ENCODE measurements at regions not wholly inside any gene's neighbourhood (a gene's known extent, or its start where the extent isn't known, plus 50 kb on each side); places are given as distances from the start of the nearest gene placed in this dataset.
A peak's percentile ranks its signal among the peaks of the same experiment; 100 is the strongest.
"Not testable (repeated sequence)": the region's sequence is repeated elsewhere in the genome, so short reads cannot be mapped to it uniquely, and the experiment has no call there.

GRCh38 chr2:144619760-144620159, 99.8 kb upstream of the ZEB2 start:
- Histone ChIP-seq H3K4me2 (ENCODE audit: extremely low read depth, insufficient read depth, low read length) (no peak overlapping the region), H3K27me3 (ENCODE audit: control insufficient read depth, insufficient read depth, low read length) (no peaks in the 10 kb centered on the region), H3K4me3 (replicated peaks in 1 of 4; ENCODE audit: control extremely low read depth in 1 of 4, insufficient read depth in 1 of 4, low read depth in 3 of 4, low read length in 4 of 4) (no peak overlapping the region), H3K36me3 (ENCODE audit: control insufficient read depth, insufficient read depth, low read length) (no peaks in the 10 kb centered on the region), H3K4me1 (ENCODE audit: control insufficient read depth, extremely low read depth, insufficient read depth, low read length) (no peaks in the 10 kb centered on the region), H2AFZ (ENCODE audit: low read length) (no peak overlapping the region), H3K79me2 (ENCODE audit: control insufficient read depth, insufficient read depth, low read length) (no peaks in the 10 kb centered on the region), H3K27ac (ENCODE audit: insufficient read depth, low read length) (no peak overlapping the region), H3K9me3 (ENCODE audit: control insufficient read depth, insufficient read depth, low read depth, low read length) (no peaks in the 10 kb centered on the region), H3K9ac (ENCODE audit: insufficient read depth, low read length) (no peak overlapping the region), H4K20me1 (ENCODE audit: control insufficient read depth, extremely low read depth, insufficient read depth, low read length) (no peaks in the 10 kb centered on the region)
- no peak for TF ChIP-seq EZH2 (IDR thresholded peaks at IDR 0.05; ENCODE audit: low read length, missing control alignments)
- TF ChIP-seq CTCF (conservative IDR thresholded peaks at IDR 0.05 in 1 of 2, IDR thresholded peaks at IDR 0.05 in 1 of 2; ENCODE audit: low read depth in 1 of 2, low read length in 2 of 2): no peak
- DNase-seq (ENCODE audit: low read depth in 2 of 2): no peak

GRCh38 chr2:144617171-144617570, 97.3 kb upstream of the ZEB2 start:
- H3K27me3 ChIP-seq (ENCODE audit: control insufficient read depth, insufficient read depth, low read length); H3K9ac ChIP-seq (ENCODE audit: insufficient read depth, low read length); H3K9me3 ChIP-seq (ENCODE audit: control insufficient read depth, insufficient read depth, low read depth, low read length); H3K4me2 ChIP-seq (ENCODE audit: extremely low read depth, insufficient read depth, low read length); H3K27ac ChIP-seq (ENCODE audit: insufficient read depth, low read length); H4K20me1 ChIP-seq (ENCODE audit: control insufficient read depth, extremely low read depth, insufficient read depth, low read length); DNase-seq (ENCODE audit: low read depth in 2 of 2); H2AFZ ChIP-seq (ENCODE audit: low read length); H3K79me2 ChIP-seq (ENCODE audit: control insufficient read depth, insufficient read depth, low read length); H3K36me3 ChIP-seq (ENCODE audit: control insufficient read depth, insufficient read depth, low read length); H3K4me3 ChIP-seq (replicated peaks in 1 of 4; ENCODE audit: control extremely low read depth in 1 of 4, insufficient read depth in 1 of 4, low read depth in 3 of 4, low read length in 4 of 4); H3K4me1 ChIP-seq (ENCODE audit: control insufficient read depth, extremely low read depth, insufficient read depth, low read length): not testable (repeated sequence)

GRCh38 chr2:144615866-144616565, 96.1 kb upstream of the ZEB2 start:
- no peak for TF ChIP-seq EZH2 (IDR thresholded peaks at IDR 0.05; ENCODE audit: low read length, missing control alignments)
- TF ChIP-seq CTCF (conservative IDR thresholded peaks at IDR 0.05 in 1 of 2, IDR thresholded peaks at IDR 0.05 in 1 of 2; ENCODE audit: low read depth in 1 of 2, low read length in 2 of 2): no peak
- DNase-seq (ENCODE audit: low read depth in 2 of 2): peak in 1 of 2 donors; percentile 15
- no peak overlapping the region for H3K27ac ChIP-seq (ENCODE audit: insufficient read depth, low read length)
- H3K9ac ChIP-seq (ENCODE audit: insufficient read depth, low read length): no peak overlapping the region
- no peaks in the 10 kb centered on the region for H3K4me1 ChIP-seq (ENCODE audit: control insufficient read depth, extremely low read depth, insufficient read depth, low read length)
- H3K9me3 ChIP-seq (ENCODE audit: control insufficient read depth, insufficient read depth, low read depth, low read length): no peaks in the 10 kb centered on the region
- no peak overlapping the region for H2AFZ ChIP-seq (ENCODE audit: low read length)
- no peaks in the 10 kb centered on the region for H3K27me3 ChIP-seq (ENCODE audit: control insufficient read depth, insufficient read depth, low read length)
- no peaks in the 10 kb centered on the region for H3K36me3 ChIP-seq (ENCODE audit: control insufficient read depth, insufficient read depth, low read length)
- no peak overlapping the region for H3K4me2 ChIP-seq (ENCODE audit: extremely low read depth, insufficient read depth, low read length)
- H3K4me3 ChIP-seq (replicated peaks in 1 of 4; ENCODE audit: control extremely low read depth in 1 of 4, insufficient read depth in 1 of 4, low read depth in 3 of 4, low read length in 4 of 4): no peak overlapping the region
- no peaks in the 10 kb centered on the region for H4K20me1 ChIP-seq (ENCODE audit: control insufficient read depth, extremely low read depth, insufficient read depth, low read length)
- no peaks in the 10 kb centered on the region for H3K79me2 ChIP-seq (ENCODE audit: control insufficient read depth, insufficient read depth, low read length)

All from fibroblast of lung (primary cell).